GM10248 (cell line): ENCODE measurements at regions not wholly inside any gene's neighbourhood (a gene's known extent, or its start where the extent isn't known, plus 50 kb on each side); places are given as distances from the start of the nearest gene placed in this dataset.

Experiments used
- CTCF ChIA-PET: fragments of 300-600 bp; sonication (Branson Sonifier 250); formaldehyde crosslinking; extraction: SDS; loops from one replicate; lab custom pipeline; 2021; ENCODE audit warnings: antibody characterized with exemption; lab: Yijun Ruan, JAX
- POLR2A ChIA-PET: fragments of 350-650 bp; sonication (Branson Sonifier 250); formaldehyde crosslinking; extraction: SDS; loops from one replicate; lab custom pipeline; 2020; ENCODE audit warnings: antibody characterized with exemption; lab: Yijun Ruan, JAX
- DNase-seq: peaks from one replicate; pipeline ENCODE4 v3.0.0; 2012; ENCODE audit errors: extremely low spot score
- TF ChIP-seq, protein P1 (sequence below): IDR thresholded peaks from 2 replicates; pipeline ENCODE4 v1.5.1; 2012; ENCODE audit warnings: mild to moderate bottlenecking, low read depth; ENCODE audit errors: extremely low read depth, missing control alignments, control extremely low read depth

DNA sequence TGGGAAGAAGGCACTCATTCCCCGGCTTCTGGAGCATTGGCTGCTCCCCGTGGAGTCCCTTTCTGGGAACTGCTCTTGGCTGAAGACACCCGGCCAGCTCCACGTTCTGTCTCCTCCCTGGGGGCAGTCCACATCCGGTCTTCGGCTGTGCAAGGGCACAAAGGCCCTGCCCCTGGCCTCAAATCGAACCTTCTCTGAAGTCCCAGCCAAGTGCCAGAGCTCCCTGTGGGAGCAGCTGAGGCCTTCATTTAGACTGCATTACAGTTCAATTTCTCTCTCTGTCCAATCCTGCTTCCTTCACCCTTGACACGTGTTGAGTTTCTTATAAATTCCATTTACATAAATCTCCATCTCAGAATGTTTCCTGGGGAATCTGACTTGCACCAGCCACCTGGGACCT lies 132.9 kb upstream of the POU3F1 start:
- DNase-seq = no peak
- TF ChIP-seq, protein P1, sequence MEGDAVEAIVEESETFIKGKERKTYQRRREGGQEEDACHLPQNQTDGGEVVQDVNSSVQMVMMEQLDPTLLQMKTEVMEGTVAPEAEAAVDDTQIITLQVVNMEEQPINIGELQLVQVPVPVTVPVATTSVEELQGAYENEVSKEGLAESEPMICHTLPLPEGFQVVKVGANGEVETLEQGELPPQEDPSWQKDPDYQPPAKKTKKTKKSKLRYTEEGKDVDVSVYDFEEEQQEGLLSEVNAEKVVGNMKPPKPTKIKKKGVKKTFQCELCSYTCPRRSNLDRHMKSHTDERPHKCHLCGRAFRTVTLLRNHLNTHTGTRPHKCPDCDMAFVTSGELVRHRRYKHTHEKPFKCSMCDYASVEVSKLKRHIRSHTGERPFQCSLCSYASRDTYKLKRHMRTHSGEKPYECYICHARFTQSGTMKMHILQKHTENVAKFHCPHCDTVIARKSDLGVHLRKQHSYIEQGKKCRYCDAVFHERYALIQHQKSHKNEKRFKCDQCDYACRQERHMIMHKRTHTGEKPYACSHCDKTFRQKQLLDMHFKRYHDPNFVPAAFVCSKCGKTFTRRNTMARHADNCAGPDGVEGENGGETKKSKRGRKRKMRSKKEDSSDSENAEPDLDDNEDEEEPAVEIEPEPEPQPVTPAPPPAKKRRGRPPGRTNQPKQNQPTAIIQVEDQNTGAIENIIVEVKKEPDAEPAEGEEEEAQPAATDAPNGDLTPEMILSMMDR = no peak
- ChIA-PET POLR2A (no interaction called here), CTCF (no interaction called here)

DNA sequence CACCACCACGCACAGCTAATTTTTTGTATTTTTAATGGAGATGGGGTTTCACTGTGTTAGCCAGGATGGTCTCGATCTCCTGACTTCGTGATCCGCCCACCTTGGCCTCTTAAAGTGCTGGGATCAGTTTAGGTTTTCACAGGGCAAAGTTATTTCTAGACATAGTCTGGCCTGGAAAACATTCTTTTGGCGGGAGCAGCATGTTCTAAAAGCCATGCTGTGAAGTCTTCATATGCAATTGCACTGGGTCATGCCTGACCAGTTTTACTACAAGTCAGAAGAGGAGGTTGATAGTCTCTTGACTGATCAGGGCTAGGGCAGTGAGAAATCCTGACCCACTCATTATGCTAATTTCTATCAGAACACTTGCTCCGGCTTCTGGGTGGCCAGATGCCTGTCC lies 131.6 kb upstream of the POU3F1 start:
- CTCF ChIA-PET = no interaction called here
- DNase-seq = no peak
- TF ChIP-seq, protein P1 = no peak
- POLR2A ChIA-PET = no interaction called here

- TF ChIP-seq, protein P1 = no peak
- ChIA-PET CTCF (interaction anchor here (1.3 to 2.8 kb wide), 3 partner anchors 9 to 23 kb away, joined by 3 to 12 read pairs (median 6); no protein-coding TSS in a partner anchor), POLR2A (no interaction called here)
- DNase-seq = no peak
These were observed 128.5 kb upstream of the POU3F1 start for GRCh38 chr1:38175121-38175520.

DNA sequence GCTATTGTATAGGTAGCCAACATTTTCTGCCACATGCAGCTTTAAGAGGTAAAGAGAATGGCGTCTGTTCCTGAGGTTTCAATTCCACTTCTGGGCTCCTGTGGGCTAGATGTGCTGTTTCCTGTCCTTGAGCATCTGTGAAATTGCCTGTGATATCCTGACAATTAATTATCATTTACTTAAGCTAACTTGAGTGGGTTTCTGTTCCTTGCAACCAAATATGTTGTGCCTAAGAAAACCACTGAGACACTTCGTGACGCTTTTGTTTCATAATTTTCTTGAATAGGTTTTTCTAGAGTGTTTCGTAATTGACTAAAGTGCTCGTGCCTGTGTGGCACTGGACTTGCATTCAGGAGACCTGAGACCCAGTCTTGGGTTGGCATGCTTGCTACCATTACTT lies 127.3 kb upstream of the POU3F1 start:
- CTCF ChIA-PET = interaction anchor here (0.9 to 2.8 kb wide), 7 partner anchors 10 to 155 kb away, joined by 3 to 12 read pairs (median 4); no protein-coding TSS in a partner anchor
- DNase-seq = no peak
- POLR2A ChIA-PET = interaction anchor here (0.6 kb wide), 1 partner anchor 1422 kb away, joined by 5 read pairs; no protein-coding TSS in a partner anchor
- TF ChIP-seq, protein P1 = no peak

DNA sequence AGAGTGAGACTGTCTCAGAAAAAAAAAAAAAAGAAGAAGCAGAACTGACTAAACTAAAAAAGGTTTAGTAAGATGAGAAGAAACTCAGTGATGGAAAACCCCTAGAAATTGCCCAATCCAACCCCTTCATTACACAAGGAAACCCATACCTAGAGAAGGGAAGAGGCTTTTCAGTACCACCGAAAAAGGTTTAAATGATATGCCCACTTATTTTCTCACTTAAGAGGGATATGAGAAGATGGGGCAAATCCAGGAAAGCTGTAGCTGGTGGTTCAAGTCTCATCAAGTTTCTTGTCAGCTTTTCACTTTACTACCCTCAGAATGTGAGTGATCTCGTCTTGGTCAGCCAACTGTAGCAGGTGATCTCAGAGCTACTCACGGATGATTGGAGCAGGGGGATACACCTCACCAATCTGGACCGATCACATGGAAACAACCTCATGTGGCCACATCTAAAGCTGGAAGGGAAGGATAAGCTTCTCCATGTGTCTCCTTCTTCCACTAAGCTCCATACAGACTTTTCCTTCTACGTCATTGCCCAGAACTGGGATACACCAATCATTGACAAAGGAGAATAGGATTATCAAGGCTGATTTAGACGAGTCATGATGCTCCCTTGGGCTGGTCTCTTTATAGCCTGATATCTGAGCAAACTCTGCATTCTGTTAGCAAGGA lies 126.7 kb upstream of the POU3F1 start:
- POLR2A ChIA-PET = interaction anchor here (0.6 kb wide), 1 partner anchor 1422 kb away, joined by 5 read pairs; no protein-coding TSS in a partner anchor
- TF ChIP-seq, protein P1 = no peak
- DNase-seq = peak; percentile 57
- CTCF ChIA-PET = interaction anchor here (0.9 to 2.8 kb wide), 4 partner anchors 11 to 86 kb away, joined by 3 to 12 read pairs (median 4); no protein-coding TSS in a partner anchor

DNA sequence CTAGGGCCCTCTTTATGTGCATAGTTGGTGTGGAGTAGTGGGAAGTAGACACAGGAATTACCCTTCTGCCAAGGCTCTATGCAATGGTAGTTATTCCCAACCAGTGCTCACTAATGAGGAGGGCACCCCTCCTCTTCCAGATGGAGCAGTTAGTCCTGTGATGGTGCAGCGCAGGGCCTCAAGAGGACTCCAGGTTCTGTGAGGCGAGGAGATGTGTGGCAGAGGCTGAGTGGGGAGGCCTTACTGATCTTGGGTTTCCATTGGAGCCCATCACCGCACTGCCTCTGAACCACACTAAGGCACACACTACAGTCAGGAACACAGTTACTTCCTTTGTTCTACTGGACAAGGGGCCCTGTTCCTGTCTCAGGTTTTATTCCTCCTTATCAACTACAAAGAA lies 122.5 kb upstream of the POU3F1 start:
- CTCF ChIA-PET = interaction anchor here (1.5 kb wide), 1 partner anchor 17 kb away, joined by 3 read pairs; no protein-coding TSS in a partner anchor
- no peak for DNase-seq
- POLR2A ChIA-PET = no interaction called here
- TF ChIP-seq, protein P1 = no peak
